H9 (cell line): ENCODE measurements at regions not wholly inside any gene's neighbourhood (a gene's known extent, or its start where the extent isn't known, plus 50 kb on each side); places are given as distances from the start of the nearest gene placed in this dataset.
A peak's percentile ranks its signal among the peaks of the same experiment; 100 is the strongest.

ENCODE experiments used
- DNase-seq: peaks from one replicate; pipeline ENCODE4 v3.0.0-alpha.2; 2017
- H2AFZ ChIP-seq: one replicate; pipeline ENCODE4 v1.6.1; 2013; ENCODE audit warnings: mild to moderate bottlenecking, low read length, control low read depth, moderate library complexity
- H2AK5ac ChIP-seq: 2 replicates; pipeline ENCODE4 v1.6.1; 2013; ENCODE audit warnings: low read length, control low read depth, mixed read lengths; ENCODE audit not compliant: insufficient read length
- H2BK120ac ChIP-seq: one replicate; pipeline ENCODE4 v1.6.1; 2013; ENCODE audit warnings: low read depth, mild to moderate bottlenecking, low read length, control low read depth, inconsistent platforms; ENCODE audit not compliant: poor library complexity, severe bottlenecking
- H2BK12ac ChIP-seq: 2 replicates; pipeline ENCODE4 v1.6.1; 2013; ENCODE audit warnings: low read length, control low read depth, mixed read lengths, low read depth; ENCODE audit not compliant: insufficient read length
- H2BK15ac ChIP-seq: 2 replicates; pipeline ENCODE4 v1.6.1; 2013; ENCODE audit warnings: low read depth, low read length, control low read depth
- H2BK20ac ChIP-seq: one replicate; pipeline ENCODE4 v1.6.1; 2013; ENCODE audit warnings: low read depth, mild to moderate bottlenecking, low read length, control low read depth, inconsistent platforms; ENCODE audit not compliant: poor library complexity, severe bottlenecking
- H2BK5ac ChIP-seq: 2 replicates; pipeline ENCODE4 v1.6.1; 2013; ENCODE audit warnings: low read length, control low read depth, mixed read lengths; ENCODE audit not compliant: insufficient read length
- H3K14ac ChIP-seq: 2 replicates; pipeline ENCODE4 v1.6.1; 2013; ENCODE audit warnings: low read length, control low read depth; ENCODE audit not compliant: insufficient read depth
- H3K18ac ChIP-seq: 2 replicates; pipeline ENCODE4 v1.6.1; 2013; ENCODE audit warnings: low read depth, mild to moderate bottlenecking, mixed read lengths, low read length, control low read depth; ENCODE audit not compliant: insufficient read length
- H3K23ac ChIP-seq: 2 replicates; pipeline ENCODE4 v1.6.1; 2013; ENCODE audit warnings: low read length, control low read depth, mixed read lengths, low read depth; ENCODE audit not compliant: insufficient read length
- H3K23me2 ChIP-seq: 2 replicates; pipeline ENCODE4 v1.6.1; 2013; ENCODE audit warnings: low read depth, mild to moderate bottlenecking, mixed read lengths, low read length, control low read depth; ENCODE audit not compliant: insufficient read length, poor library complexity, severe bottlenecking
- H3K27ac ChIP-seq: 2 replicates; pipeline ENCODE4 v1.5.1; 2013; ENCODE audit warnings: low read length, control low read depth, mixed read lengths, low read depth; ENCODE audit not compliant: insufficient read length
- H3K27me3 ChIP-seq: 2 replicates; pipeline ENCODE4 v1.6.1; 2013; ENCODE audit warnings: low read length, control low read depth, inconsistent platforms; ENCODE audit not compliant: insufficient read depth
- H3K4ac ChIP-seq: 2 replicates; pipeline ENCODE4 v1.6.1; 2013; ENCODE audit warnings: low read depth, mild to moderate bottlenecking, control low read depth, inconsistent platforms, low read length, moderate library complexity
- H3K4me1 ChIP-seq: 2 replicates; pipeline ENCODE4 v1.6.1; 2013; ENCODE audit warnings: low read length, control low read depth, inconsistent platforms; ENCODE audit not compliant: insufficient read depth
- H3K4me2 ChIP-seq: 2 replicates; pipeline ENCODE4 v1.6.1; 2013; ENCODE audit warnings: low read length, control low read depth, mixed read lengths; ENCODE audit not compliant: insufficient read length, insufficient read depth
- H3K56ac ChIP-seq: 2 replicates; pipeline ENCODE4 v1.6.1; 2013; ENCODE audit warnings: low read depth, mild to moderate bottlenecking, mixed read lengths, low read length, control low read depth; ENCODE audit not compliant: insufficient read length
- H3K79me1 ChIP-seq: 2 replicates; pipeline ENCODE4 v1.6.1; 2013; ENCODE audit warnings: low read depth, mild to moderate bottlenecking, moderate library complexity, low read length, control low read depth, inconsistent platforms; ENCODE audit not compliant: insufficient read depth, poor library complexity, severe bottlenecking
- H3K79me2 ChIP-seq: 2 replicates; pipeline ENCODE4 v1.6.1; 2013; ENCODE audit warnings: low read length, control low read depth, inconsistent platforms; ENCODE audit not compliant: insufficient read depth
- H3K9ac ChIP-seq: 2 replicates; pipeline ENCODE4 v1.6.1; 2013; ENCODE audit warnings: low read length, control low read depth, mixed read lengths; ENCODE audit not compliant: insufficient read length; ENCODE audit errors: extremely low read depth
- H3K9me3 ChIP-seq: one replicate; pipeline ENCODE4 v1.6.1; 2013; ENCODE audit warnings: low read depth, low read length, inconsistent platforms; ENCODE audit not compliant: control insufficient read depth
- H3T11ph ChIP-seq: one replicate; pipeline ENCODE4 v1.6.1; 2013; ENCODE audit warnings: mild to moderate bottlenecking, low read length, control low read depth, inconsistent platforms
- H4K20me1 ChIP-seq: one replicate; pipeline ENCODE4 v1.6.1; 2013; ENCODE audit not compliant: control insufficient read depth, insufficient read length, insufficient read depth
- H4K5ac ChIP-seq: 2 replicates; pipeline ENCODE4 v1.6.1; 2013; ENCODE audit warnings: low read depth, mild to moderate bottlenecking, mixed read lengths, low read length, control low read depth; ENCODE audit not compliant: insufficient read length
- H4K8ac ChIP-seq: replicated peaks from 2 replicates; pipeline ENCODE4 v1.6.1; 2013; ENCODE audit warnings: low read length, control low read depth, mixed read lengths, low read depth; ENCODE audit not compliant: insufficient read length
- H4K91ac ChIP-seq: 2 replicates; pipeline ENCODE4 v1.6.1; 2013; ENCODE audit warnings: low read depth, mild to moderate bottlenecking, moderate library complexity, mixed read lengths, low read length, control low read depth; ENCODE audit not compliant: insufficient read length
- H3K27ac Mint-ChIP-seq, 3 experiments: 2 replicates in 2 of 3; 3 replicates in 1 of 3; pipeline ENCODE4 v1.8.0; 2020 to 2021; ENCODE audit warnings: mixed read lengths in 3 of 3, mild to moderate bottlenecking in 1 of 3, moderate library complexity in 1 of 3
- H3K27me3 Mint-ChIP-seq: 2 replicates; pipeline ENCODE4 v1.8.0; 2021; ENCODE audit warnings: low read depth, mild to moderate bottlenecking, moderate library complexity, mixed read lengths
- H3K36me3 Mint-ChIP-seq, 3 experiments: 2 replicates in 2 of 3; 3 replicates in 1 of 3; pipeline ENCODE4 v1.8.0; 2020 to 2021; ENCODE audit warnings: low read depth in 3 of 3, mixed read lengths in 3 of 3; ENCODE audit not compliant: insufficient read depth in 1 of 3
- H3K4me1 Mint-ChIP-seq, 2 experiments: 2 replicates each; pipeline ENCODE4 v1.8.0; 2020; ENCODE audit warnings: mixed read lengths in 2 of 2
- H3K4me3 Mint-ChIP-seq, 2 experiments: 2 replicates in 1 of 2; 3 replicates in 1 of 2; pipeline ENCODE4 v1.8.0; 2020 to 2021; ENCODE audit warnings: mild to moderate bottlenecking in 2 of 2, mixed read lengths in 2 of 2, moderate library complexity in 1 of 2
- H3K9me3 Mint-ChIP-seq, 2 experiments: 2 replicates in 1 of 2; 3 replicates in 1 of 2; pipeline ENCODE4 v1.8.0; 2020; ENCODE audit warnings: mild to moderate bottlenecking in 2 of 2, mixed read lengths in 2 of 2, moderate library complexity in 1 of 2
- CTCF ChIP-seq: fragments of 200-600 bp; sonication (generic); conservative IDR thresholded peaks from 3 replicates; pipeline ENCODE4 v1.8.0; 2021; ENCODE audit warnings: antibody characterized with exemption, mild to moderate bottlenecking
- WGBS: extraction: QIAGEN DNeasy Blood & Tissue Kit; methylation state at CpG from one replicate; pipeline ENCODE4 v1.1.7; 2013; ENCODE audit warnings: missing lambda C conversion rate, low lambda C conversion rate, mixed read lengths; ENCODE audit not compliant: insufficient read length; ENCODE audit errors: extremely low coverage; 5-methylcytosine and 5-hydroxymethylcytosine counted together

- Histone ChIP-seq H2AK5ac (no peak overlapping the region), H3K27ac (no peak overlapping the region), H3K4ac (no peak overlapping the region), H3T11ph (no peak overlapping the region), H3K9me3 (no peaks in the 10 kb centered on the region), H3K4me2 (no peak overlapping the region), H3K23me2 (no peaks in the 10 kb centered on the region), H3K23ac (no peak overlapping the region), H2BK5ac (no peak overlapping the region), H4K8ac (no peak overlapping the region), H3K56ac (no peak overlapping the region), H3K27me3 (no peaks in the 10 kb centered on the region), H3K4me1 (no peaks in the 10 kb centered on the region), H3K9ac (no peak overlapping the region), H3K79me1 (no peaks in the 10 kb centered on the region), H3K14ac (no peak overlapping the region), H2AFZ (no peak overlapping the region), H2BK120ac (no peak overlapping the region), H2BK15ac (no peak overlapping the region), H4K20me1 (no peaks in the 10 kb centered on the region), H4K5ac (no peak overlapping the region), H3K18ac (no peak overlapping the region), H3K79me2 (no peaks in the 10 kb centered on the region), H2BK20ac (no peak overlapping the region), H4K91ac (no peak overlapping the region), H2BK12ac (no peak overlapping the region)
- DNase-seq, result no peak
- Mint-ChIP-seq H3K9me3 (no peaks in the 10 kb centered on the region; a peak in 1 of 5 replicates), H3K27ac (peak overlapping the region in 1 of 3 experiments; percentile 23; a peak in 1 of 7 replicates), H3K36me3 (no peaks in the 10 kb centered on the region), H3K4me1 (peaks cover 6 to 10% of the 10 kb centered on the region in 2 experiments), H3K27me3 (no peaks in the 10 kb centered on the region; the same call in 1 of the 2 replicates), H3K4me3 (no peak overlapping the region)
- WGBS, result no CpG with 5 or more reads among the region's 2 CpGs
- no peak for TF ChIP-seq CTCF
Measured at GRCh38 chr6:105799056-105799455, 287.1 kb upstream of the PRDM1 start.
